Astrocyte of the spinal cord (primary cell): ENCODE measurements at regions not wholly inside any gene's neighbourhood (a gene's known extent, or its start where the extent isn't known, plus 50 kb on each side); places are given as distances from the start of the nearest gene placed in this dataset.

Source experiments
- DNase-seq: peaks from one replicate; pipeline ENCODE4 v3.0.0; 2011; ENCODE audit warnings: low read depth, low spot score
- H3K4me3 ChIP-seq: 2 replicates; pipeline ENCODE4 v1.5.1; 2011; ENCODE audit warnings: low read depth, mild to moderate bottlenecking, low read length, moderate library complexity
- in situ Hi-C: cut with HindIII; loops from 2 replicates; pipeline ENCODE4 v1.10.0; 2017; ENCODE audit warnings: low sequenced_read_pairs
- TF ChIP-seq, protein P1 (sequence below): IDR thresholded peaks from 2 replicates; pipeline ENCODE4 v1.5.1; 2012; ENCODE audit warnings: low read depth, mild to moderate bottlenecking, low read length, inconsistent platforms

- TF ChIP-seq, protein P1, sequence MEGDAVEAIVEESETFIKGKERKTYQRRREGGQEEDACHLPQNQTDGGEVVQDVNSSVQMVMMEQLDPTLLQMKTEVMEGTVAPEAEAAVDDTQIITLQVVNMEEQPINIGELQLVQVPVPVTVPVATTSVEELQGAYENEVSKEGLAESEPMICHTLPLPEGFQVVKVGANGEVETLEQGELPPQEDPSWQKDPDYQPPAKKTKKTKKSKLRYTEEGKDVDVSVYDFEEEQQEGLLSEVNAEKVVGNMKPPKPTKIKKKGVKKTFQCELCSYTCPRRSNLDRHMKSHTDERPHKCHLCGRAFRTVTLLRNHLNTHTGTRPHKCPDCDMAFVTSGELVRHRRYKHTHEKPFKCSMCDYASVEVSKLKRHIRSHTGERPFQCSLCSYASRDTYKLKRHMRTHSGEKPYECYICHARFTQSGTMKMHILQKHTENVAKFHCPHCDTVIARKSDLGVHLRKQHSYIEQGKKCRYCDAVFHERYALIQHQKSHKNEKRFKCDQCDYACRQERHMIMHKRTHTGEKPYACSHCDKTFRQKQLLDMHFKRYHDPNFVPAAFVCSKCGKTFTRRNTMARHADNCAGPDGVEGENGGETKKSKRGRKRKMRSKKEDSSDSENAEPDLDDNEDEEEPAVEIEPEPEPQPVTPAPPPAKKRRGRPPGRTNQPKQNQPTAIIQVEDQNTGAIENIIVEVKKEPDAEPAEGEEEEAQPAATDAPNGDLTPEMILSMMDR: no peak
- no peak overlapping the region for H3K4me3 ChIP-seq
- in situ Hi-C loops: no loop called here
- peak; percentile 74 for DNase-seq
Observed at GRCh38 chr3:124217542-124217941, 225.6 kb upstream of the ROPN1 start.

DNA sequence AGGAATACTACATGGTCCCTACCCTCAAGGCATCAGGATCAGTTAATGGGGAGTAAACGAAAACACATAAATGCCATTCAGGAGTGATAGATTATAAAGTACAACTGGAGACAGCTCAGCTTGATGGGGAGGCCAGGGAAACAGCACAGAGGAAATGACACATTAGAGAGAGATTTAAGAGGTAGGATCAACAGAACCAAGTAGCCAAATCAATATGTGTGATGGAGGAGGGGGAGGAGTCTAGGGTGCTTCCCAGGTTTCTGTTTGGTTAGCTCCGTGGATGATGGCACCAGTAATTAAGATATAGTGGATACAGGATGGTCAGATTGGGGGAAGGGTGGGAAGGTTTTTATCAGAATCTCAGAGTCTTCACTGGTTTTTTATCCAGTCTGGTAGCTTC, 229.5 kb upstream of the ROPN1 start:
- no peak overlapping the region for H3K4me3 ChIP-seq
- in situ Hi-C loops: no loop called here
- no peak for DNase-seq
- TF ChIP-seq, protein P1: no peak

DNA sequence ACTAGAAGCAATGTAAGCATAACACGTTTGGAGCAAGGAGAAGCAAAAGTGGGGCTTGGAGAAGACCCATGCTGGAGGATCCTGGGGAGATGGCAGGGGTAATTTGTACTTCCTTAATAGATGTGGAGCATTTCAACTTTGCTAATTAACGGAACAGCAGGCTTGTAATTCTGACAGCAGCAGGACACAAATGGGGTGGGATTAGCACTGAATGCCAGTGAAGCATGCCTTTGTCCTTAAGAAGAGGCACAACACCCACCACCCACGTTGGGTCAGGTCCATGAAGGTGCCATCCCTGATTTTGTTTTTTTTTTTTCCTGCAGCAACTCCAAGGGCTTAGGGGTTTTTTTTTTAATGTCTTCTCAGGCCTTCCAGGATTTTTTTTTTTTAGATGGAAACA, 231.9 kb upstream of the ROPN1 start:
- no peak overlapping the region for H3K4me3 ChIP-seq
- no peak for DNase-seq
- in situ Hi-C loops: no loop called here
- TF ChIP-seq, protein P1: no peak

- no peak for DNase-seq
- H3K4me3 ChIP-seq: no peak overlapping the region
- in situ Hi-C loops: no loop called here
- TF ChIP-seq, protein P1: no peak
Observed at GRCh38 chr3:124227150-124227630, 235.3 kb upstream of the ROPN1 start.

- DNase-seq: no peak
- TF ChIP-seq, protein P1: no peak
- no peak overlapping the region for H3K4me3 ChIP-seq
- in situ Hi-C loops: no loop called here
Observed at GRCh38 chr3:124229420-124229819, 237.5 kb upstream of the ROPN1 start.

DNA sequence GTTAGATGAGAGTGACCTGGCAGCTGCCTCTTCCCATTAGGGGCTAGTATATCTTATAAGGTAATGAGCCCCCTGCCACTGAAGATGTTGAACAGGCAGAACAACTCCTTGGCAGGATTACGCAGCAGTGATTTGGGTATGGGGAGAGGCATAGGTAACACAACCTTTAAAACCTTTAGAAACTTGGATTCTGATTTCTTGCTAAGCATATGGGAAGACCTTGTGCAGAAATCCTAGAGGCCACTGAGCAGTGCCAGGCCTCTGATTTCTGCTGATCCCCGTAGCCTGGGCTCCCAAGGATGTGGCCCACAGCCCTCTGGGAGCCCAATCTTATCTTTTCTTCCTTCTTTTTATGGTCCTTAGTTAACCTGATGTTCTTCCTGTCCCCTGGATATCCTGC, 237.9 kb upstream of the ROPN1 start:
- in situ Hi-C loops: no loop called here
- TF ChIP-seq, protein P1: no peak
- no peak overlapping the region for H3K4me3 ChIP-seq
- DNase-seq: no peak

GRCh38 chr3:124230432-124230831, 238.5 kb upstream of the ROPN1 start:
- in situ Hi-C loops: no loop called here
- no peak for DNase-seq
- H3K4me3 ChIP-seq: no peak overlapping the region
- TF ChIP-seq, protein P1: no peak
